ENCODE measurements at regions not wholly inside any gene's neighbourhood (a gene's known extent, or its start where the extent isn't known, plus 50 kb on each side); places are given as distances from the start of the nearest gene placed in this dataset.

- TF ChIP-seq, protein P1, sequence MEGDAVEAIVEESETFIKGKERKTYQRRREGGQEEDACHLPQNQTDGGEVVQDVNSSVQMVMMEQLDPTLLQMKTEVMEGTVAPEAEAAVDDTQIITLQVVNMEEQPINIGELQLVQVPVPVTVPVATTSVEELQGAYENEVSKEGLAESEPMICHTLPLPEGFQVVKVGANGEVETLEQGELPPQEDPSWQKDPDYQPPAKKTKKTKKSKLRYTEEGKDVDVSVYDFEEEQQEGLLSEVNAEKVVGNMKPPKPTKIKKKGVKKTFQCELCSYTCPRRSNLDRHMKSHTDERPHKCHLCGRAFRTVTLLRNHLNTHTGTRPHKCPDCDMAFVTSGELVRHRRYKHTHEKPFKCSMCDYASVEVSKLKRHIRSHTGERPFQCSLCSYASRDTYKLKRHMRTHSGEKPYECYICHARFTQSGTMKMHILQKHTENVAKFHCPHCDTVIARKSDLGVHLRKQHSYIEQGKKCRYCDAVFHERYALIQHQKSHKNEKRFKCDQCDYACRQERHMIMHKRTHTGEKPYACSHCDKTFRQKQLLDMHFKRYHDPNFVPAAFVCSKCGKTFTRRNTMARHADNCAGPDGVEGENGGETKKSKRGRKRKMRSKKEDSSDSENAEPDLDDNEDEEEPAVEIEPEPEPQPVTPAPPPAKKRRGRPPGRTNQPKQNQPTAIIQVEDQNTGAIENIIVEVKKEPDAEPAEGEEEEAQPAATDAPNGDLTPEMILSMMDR (IDR thresholded peaks at IDR 0.05; ENCODE audit: low read length, missing control alignments), result no peak
- no peak for DNase-seq (ENCODE audit: low read depth)
- H3K4me3 ChIP-seq (replicated peaks; ENCODE audit: low read depth, low read length), result no peak overlapping the region
Observed at GRCh38 chr10:43983856-43984271, 335.2 kb upstream of the ZNF32 start.

GRCh38 chr10:43983405-43983804 is 334.7 kb upstream of the ZNF32 start:
- DNase-seq (ENCODE audit: low read depth), result no peak
- no peak overlapping the region for H3K4me3 ChIP-seq (replicated peaks; ENCODE audit: low read depth, low read length)

DNA sequence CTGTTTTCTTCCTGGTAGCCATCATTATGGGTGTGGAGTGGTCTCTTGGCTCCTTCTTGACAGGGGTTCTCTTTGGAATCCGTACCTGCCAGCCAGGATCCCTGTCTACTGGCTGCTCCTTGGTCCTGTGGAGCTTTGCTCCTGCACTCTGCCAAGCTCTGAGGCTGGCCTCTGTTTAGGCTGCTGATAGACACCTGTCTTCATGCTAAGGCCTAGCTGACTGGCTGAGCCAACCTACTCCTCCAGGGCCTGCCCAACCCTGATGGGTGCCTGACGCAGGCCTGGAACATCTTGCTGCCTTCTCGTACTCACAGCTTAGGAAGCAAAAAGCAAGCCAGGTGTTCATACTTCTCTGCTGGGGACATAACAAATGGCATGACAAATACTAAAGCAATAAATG is 333.6 kb upstream of the ZNF32 start:
- DNase-seq (ENCODE audit: low read depth), result no peak
- H3K4me3 ChIP-seq (replicated peaks; ENCODE audit: low read depth, low read length), result no peak overlapping the region
- TF ChIP-seq, protein P1 (IDR thresholded peaks at IDR 0.05; ENCODE audit: low read length, missing control alignments), result no peak

More at GRCh38 chr10:43983405-43983804, 334.7 kb upstream of the ZNF32 start:
- TF ChIP-seq, protein P1 (IDR thresholded peaks at IDR 0.05; ENCODE audit: low read length, missing control alignments), result no peak

GRCh38 chr10:43981696-43982095 is 333.0 kb upstream of the ZNF32 start:
- no peak overlapping the region for H3K4me3 ChIP-seq (replicated peaks; ENCODE audit: low read depth, low read length)
- DNase-seq (ENCODE audit: low read depth), result no peak
- TF ChIP-seq, protein P1 (IDR thresholded peaks at IDR 0.05; ENCODE audit: low read length, missing control alignments), result no peak

- DNase-seq (ENCODE audit: low read depth), result peak; percentile 67
- TF ChIP-seq, protein P1 (IDR thresholded peaks at IDR 0.05; ENCODE audit: low read length, missing control alignments), result no peak
- H3K4me3 ChIP-seq (replicated peaks; ENCODE audit: low read depth, low read length), result no peak overlapping the region
Observed at GRCh38 chr10:43981232-43981631, 332.6 kb upstream of the ZNF32 start.

GRCh38 chr10:43980715-43981114 is 332.0 kb upstream of the ZNF32 start:
- no peak for DNase-seq (ENCODE audit: low read depth)
- H3K4me3 ChIP-seq (replicated peaks; ENCODE audit: low read depth, low read length), result no peak overlapping the region
- TF ChIP-seq, protein P1 (IDR thresholded peaks at IDR 0.05; ENCODE audit: low read length, missing control alignments), result no peak

DNA sequence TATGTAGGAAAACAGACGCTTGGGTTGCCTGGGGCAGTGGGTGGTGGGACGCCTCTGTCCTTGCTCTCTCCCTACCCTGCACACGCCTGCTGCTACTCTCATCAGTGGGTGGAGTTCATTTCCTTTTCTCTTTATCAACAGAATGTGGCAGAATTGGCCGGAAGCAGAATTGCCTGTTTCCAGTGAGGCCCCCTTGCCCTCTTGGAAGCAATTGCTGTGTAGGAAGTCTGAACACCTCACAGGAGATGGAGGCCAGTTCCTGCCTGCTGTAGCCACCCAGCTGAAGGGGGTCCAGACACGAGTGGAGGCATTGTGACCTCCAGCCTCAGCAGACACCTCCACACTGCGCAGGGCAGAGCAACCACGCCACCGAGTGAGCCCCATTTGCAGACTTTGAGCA is 331.6 kb upstream of the ZNF32 start:
- TF ChIP-seq, protein P1 (IDR thresholded peaks at IDR 0.05; ENCODE audit: low read length, missing control alignments), result no peak
- DNase-seq (ENCODE audit: low read depth), result no peak
- H3K4me3 ChIP-seq (replicated peaks; ENCODE audit: low read depth, low read length), result no peak overlapping the region

Data from fibroblast of pulmonary artery (primary cell).